GM12878 (cell line): ENCODE measurements at regions not wholly inside any gene's neighbourhood (a gene's known extent, or its start where the extent isn't known, plus 50 kb on each side); places are given as distances from the start of the nearest gene placed in this dataset.

Experiments
- ATF7 ChIP-seq: fragments of 450-650 bp; IDR thresholded peaks from 2 replicates; pipeline ENCODE4 v1.6.1; 2016; ENCODE audit warnings: low read depth, mild to moderate bottlenecking
- BACH1 ChIP-seq: fragments of 450-650 bp; IDR thresholded peaks from 2 replicates; pipeline ENCODE4 v1.6.1; 2017; ENCODE audit warnings: mild to moderate bottlenecking, borderline replicate concordance
- CHD1 ChIP-seq: IDR thresholded peaks from 2 replicates; pipeline ENCODE4 v1.6.1; 2012; ENCODE audit warnings: low read depth, low read length, improper control_type of control experiment
- GATAD2B ChIP-seq: fragments of 450-650 bp; conservative IDR thresholded peaks from 2 replicates; pipeline ENCODE4 v1.6.1; 2017; ENCODE audit warnings: low read depth, mild to moderate bottlenecking, moderate library complexity
- IKZF1 ChIP-seq: fragments of 450-650 bp; conservative IDR thresholded peaks from 2 replicates; pipeline ENCODE4 v1.6.1; 2017; ENCODE audit warnings: antibody characterized with exemption, mild to moderate bottlenecking
- IRF4 ChIP-seq: IDR thresholded peaks from 2 replicates; pipeline ENCODE4 v1.6.1; 2011; ENCODE audit warnings: low read depth, low read length
- KAT2A ChIP-seq: conservative IDR thresholded peaks from 2 replicates; pipeline ENCODE4 v1.6.1; 2011; ENCODE audit warnings: low read depth, low read length; ENCODE audit not compliant: control insufficient read depth
- SMARCA5 ChIP-seq: fragments of 450-650 bp; IDR thresholded peaks from 2 replicates; pipeline ENCODE4 v1.6.1; 2017; ENCODE audit warnings: mild to moderate bottlenecking
- ZBED1 ChIP-seq: IDR thresholded peaks from 2 replicates; pipeline ENCODE4 v1.6.1; 2016; ENCODE audit warnings: borderline replicate concordance
- TF ChIP-seq, protein P1 (sequence below): fragments of 450-650 bp; IDR thresholded peaks from 2 replicates; pipeline ENCODE4 v1.6.1; 2017; ENCODE audit warnings: mild to moderate bottlenecking, moderate library complexity
- TF ChIP-seq, protein P2 (sequence below): fragments of 450-650 bp; IDR thresholded peaks from 2 replicates; pipeline ENCODE4 v1.6.1; 2014; ENCODE audit warnings: mild to moderate bottlenecking
- TF ChIP-seq, protein P3 (sequence below): fragments of 450-650 bp; IDR thresholded peaks from 2 replicates; pipeline ENCODE4 v1.6.1; 2017; ENCODE audit warnings: borderline replicate concordance
- TF ChIP-seq, protein P4 (sequence below): fragments of 450-650 bp; formaldehyde crosslinking; IDR thresholded peaks from 2 replicates; pipeline ENCODE4 v1.5.0; 2022; ENCODE audit warnings: mild to moderate bottlenecking, missing genetic modification characterization
- TF ChIP-seq, protein P5 (sequence below): IDR thresholded peaks from 2 replicates; pipeline ENCODE4 v1.6.1; 2011; ENCODE audit warnings: borderline replicate concordance, low read depth, mild to moderate bottlenecking, moderate library complexity, mixed read lengths, low read length; ENCODE audit not compliant: insufficient read depth; ENCODE audit errors: extremely low read length

DNA sequence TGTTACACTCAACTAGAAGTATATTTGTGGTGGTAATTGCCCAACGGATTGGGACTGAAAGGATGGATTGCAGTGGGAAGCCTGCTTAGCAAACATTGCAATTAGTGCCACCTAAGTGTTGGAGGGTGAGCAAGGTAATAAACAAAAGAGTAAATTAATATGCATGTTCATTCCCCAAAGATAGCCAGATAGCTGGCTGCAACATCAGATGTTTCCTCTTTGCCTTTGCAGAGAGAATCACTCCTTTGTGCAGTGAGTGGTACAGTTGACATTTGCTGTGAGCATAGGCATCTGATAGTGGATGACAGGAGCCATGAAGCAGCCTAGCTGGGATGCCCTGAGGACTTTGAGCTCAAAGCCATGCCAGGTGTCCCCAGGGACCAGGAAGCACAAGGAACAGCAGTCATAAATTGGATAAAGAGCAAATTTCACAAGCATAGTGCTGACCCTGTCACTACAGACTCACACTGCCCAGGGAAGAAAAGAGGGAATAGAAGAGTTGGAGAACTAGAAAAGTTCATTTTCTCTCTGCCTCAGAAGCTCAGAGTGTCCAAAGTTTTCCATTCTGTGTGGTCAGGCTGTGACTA is 336.1 kb upstream of the SLC30A5 start (continued):
- TF ChIP-seq, protein P1, sequence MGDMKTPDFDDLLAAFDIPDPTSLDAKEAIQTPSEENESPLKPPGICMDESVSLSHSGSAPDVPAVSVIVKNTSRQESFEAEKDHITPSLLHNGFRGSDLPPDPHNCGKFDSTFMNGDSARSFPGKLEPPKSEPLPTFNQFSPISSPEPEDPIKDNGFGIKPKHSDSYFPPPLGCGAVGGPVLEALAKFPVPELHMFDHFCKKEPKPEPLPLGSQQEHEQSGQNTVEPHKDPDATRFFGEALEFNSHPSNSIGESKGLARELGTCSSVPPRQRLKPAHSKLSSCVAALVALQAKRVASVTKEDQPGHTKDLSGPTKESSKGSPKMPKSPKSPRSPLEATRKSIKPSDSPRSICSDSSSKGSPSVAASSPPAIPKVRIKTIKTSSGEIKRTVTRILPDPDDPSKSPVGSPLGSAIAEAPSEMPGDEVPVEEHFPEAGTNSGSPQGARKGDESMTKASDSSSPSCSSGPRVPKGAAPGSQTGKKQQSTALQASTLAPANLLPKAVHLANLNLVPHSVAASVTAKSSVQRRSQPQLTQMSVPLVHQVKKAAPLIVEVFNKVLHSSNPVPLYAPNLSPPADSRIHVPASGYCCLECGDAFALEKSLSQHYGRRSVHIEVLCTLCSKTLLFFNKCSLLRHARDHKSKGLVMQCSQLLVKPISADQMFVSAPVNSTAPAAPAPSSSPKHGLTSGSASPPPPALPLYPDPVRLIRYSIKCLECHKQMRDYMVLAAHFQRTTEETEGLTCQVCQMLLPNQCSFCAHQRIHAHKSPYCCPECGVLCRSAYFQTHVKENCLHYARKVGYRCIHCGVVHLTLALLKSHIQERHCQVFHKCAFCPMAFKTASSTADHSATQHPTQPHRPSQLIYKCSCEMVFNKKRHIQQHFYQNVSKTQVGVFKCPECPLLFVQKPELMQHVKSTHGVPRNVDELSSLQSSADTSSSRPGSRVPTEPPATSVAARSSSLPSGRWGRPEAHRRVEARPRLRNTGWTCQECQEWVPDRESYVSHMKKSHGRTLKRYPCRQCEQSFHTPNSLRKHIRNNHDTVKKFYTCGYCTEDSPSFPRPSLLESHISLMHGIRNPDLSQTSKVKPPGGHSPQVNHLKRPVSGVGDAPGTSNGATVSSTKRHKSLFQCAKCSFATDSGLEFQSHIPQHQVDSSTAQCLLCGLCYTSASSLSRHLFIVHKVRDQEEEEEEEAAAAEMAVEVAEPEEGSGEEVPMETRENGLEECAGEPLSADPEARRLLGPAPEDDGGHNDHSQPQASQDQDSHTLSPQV: no peak
- TF ChIP-seq, protein P2, sequence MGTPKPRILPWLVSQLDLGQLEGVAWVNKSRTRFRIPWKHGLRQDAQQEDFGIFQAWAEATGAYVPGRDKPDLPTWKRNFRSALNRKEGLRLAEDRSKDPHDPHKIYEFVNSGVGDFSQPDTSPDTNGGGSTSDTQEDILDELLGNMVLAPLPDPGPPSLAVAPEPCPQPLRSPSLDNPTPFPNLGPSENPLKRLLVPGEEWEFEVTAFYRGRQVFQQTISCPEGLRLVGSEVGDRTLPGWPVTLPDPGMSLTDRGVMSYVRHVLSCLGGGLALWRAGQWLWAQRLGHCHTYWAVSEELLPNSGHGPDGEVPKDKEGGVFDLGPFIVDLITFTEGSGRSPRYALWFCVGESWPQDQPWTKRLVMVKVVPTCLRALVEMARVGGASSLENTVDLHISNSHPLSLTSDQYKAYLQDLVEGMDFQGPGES: no peak
- TF ChIP-seq, protein P3, sequence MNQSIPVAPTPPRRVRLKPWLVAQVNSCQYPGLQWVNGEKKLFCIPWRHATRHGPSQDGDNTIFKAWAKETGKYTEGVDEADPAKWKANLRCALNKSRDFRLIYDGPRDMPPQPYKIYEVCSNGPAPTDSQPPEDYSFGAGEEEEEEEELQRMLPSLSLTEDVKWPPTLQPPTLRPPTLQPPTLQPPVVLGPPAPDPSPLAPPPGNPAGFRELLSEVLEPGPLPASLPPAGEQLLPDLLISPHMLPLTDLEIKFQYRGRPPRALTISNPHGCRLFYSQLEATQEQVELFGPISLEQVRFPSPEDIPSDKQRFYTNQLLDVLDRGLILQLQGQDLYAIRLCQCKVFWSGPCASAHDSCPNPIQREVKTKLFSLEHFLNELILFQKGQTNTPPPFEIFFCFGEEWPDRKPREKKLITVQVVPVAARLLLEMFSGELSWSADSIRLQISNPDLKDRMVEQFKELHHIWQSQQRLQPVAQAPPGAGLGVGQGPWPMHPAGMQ: no peak
- no peak for TF ChIP-seq GATAD2B
- TF ChIP-seq KAT2A: no peak
- TF ChIP-seq, protein P4, sequence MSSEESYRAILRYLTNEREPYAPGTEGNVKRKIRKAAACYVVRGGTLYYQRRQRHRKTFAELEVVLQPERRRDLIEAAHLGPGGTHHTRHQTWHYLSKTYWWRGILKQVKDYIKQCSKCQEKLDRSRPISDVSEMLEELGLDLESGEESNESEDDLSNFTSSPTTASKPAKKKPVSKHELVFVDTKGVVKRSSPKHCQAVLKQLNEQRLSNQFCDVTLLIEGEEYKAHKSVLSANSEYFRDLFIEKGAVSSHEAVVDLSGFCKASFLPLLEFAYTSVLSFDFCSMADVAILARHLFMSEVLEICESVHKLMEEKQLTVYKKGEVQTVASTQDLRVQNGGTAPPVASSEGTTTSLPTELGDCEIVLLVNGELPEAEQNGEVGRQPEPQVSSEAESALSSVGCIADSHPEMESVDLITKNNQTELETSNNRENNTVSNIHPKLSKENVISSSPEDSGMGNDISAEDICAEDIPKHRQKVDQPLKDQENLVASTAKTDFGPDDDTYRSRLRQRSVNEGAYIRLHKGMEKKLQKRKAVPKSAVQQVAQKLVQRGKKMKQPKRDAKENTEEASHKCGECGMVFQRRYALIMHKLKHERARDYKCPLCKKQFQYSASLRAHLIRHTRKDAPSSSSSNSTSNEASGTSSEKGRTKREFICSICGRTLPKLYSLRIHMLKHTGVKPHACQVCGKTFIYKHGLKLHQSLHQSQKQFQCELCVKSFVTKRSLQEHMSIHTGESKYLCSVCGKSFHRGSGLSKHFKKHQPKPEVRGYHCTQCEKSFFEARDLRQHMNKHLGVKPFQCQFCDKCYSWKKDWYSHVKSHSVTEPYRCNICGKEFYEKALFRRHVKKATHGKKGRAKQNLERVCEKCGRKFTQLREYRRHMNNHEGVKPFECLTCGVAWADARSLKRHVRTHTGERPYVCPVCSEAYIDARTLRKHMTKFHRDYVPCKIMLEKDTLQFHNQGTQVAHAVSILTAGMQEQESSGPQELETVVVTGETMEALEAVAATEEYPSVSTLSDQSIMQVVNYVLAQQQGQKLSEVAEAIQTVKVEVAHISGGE (CRISPR knock-in tag): no peak
- TF ChIP-seq ATF7: no peak
- TF ChIP-seq CHD1: no peak
- no peak for TF ChIP-seq IRF4
- TF ChIP-seq SMARCA5: no peak
- TF ChIP-seq IKZF1: no peak
- TF ChIP-seq, protein P5, sequence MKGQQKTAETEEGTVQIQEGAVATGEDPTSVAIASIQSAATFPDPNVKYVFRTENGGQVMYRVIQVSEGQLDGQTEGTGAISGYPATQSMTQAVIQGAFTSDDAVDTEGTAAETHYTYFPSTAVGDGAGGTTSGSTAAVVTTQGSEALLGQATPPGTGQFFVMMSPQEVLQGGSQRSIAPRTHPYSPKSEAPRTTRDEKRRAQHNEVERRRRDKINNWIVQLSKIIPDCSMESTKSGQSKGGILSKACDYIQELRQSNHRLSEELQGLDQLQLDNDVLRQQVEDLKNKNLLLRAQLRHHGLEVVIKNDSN: no peak
- TF ChIP-seq ZBED1: no peak
- no peak for TF ChIP-seq BACH1
